Nucleus accumbens (tissue), 56 donors: ENCODE measurements at regions not wholly inside any gene's neighbourhood (a gene's known extent, or its start where the extent isn't known, plus 50 kb on each side); places are given as distances from the start of the nearest gene placed in this dataset.

Experiments
- DNase-seq, 56 donors: peaks; one replicate each; lab custom pipeline; 2025; lab: John Stamatoyannopoulos, UW

GRCh38 chr2:117485588-117485987 is 328.9 kb upstream of the DDX18 start:
- DNase-seq, result no peak

- no peak for DNase-seq
These were observed 328.4 kb upstream of the DDX18 start for GRCh38 chr2:117486081-117486480.

GRCh38 chr2:117492209-117492851 is 322.2 kb upstream of the DDX18 start:
- DNase-seq, result no peak

DNA sequence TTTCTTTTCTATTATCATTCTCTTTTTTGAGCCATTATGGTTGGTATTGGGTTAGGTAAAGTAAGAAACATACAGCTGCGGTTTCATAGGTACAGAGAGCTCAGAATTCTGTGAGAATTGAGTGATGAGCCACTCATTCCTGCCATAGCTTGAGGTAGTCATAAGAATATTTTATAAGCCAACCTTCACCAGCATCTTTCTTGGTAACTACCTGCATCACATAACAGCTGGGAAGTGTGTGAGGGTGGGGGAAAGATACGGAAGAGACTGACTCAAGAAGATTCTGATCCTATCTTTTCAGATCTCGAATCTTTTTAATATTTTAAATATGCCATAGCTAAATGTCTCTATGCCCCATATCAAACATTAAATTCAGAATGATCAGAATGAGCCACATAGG is 313.8 kb upstream of the DDX18 start:
- no peak for DNase-seq

DNA sequence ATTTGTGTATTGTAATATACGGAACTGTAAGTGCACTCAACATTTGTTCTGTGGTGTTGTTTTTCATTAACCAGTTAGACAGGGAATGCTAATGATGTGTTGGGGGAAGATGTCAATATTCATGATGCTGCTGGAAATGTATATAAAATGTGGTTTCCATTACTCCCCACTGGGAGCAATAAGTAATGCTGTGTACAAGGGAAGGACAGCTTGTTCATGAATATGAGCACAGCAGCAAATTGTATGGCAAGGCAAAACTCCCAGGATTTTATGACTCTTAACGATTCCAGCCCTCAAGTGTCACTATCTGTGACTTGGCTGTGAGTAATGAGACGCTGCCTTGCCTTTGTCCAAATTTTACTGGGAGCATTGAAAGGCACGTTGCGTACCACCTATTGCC is 312.4 kb upstream of the DDX18 start:
- no peak for DNase-seq

GRCh38 chr2:117512307-117512706 is 302.2 kb upstream of the DDX18 start:
- DNase-seq, result no peak

DNA sequence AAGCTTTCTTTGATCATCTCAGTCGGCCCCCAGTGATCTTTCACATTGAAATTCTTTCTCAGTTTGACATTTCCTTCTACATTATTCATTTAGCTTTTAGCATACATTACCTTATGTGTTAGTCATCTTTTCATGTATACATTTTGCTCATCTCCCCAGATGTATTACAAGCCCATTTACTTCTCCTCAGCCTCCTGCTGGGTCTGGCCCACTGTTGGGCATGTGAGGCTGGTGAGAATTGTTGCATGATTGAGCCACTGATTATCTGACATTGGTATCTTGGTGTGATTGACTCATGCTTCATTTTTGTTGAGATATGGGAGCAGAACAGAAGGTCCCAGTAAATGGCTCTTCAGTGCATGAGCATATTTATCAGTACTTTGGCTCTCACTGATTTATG is 300.1 kb upstream of the DDX18 start:
- DNase-seq, result no peak

DNA sequence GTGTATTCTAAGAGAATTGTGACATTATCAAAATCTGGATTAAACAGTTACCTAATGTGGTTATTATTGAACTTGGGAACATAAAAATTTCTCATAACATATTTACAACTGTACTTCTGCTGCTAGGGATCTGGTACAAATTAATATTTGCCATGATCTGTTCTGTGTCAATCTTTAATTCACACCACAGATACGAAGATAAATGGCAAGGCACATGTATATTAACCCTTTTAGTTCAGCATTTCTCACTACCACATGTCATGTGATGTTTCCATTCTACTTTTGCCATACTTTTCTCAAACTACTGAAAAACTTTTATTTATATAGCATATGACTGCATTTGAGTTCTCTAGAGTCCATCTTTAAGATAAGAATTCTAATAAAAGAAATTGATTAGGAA is 295.3 kb upstream of the DDX18 start:
- no peak for DNase-seq

- DNase-seq, result no peak
These were observed 294.8 kb upstream of the DDX18 start for GRCh38 chr2:117519721-117520120.

- DNase-seq, result peak in 2 of 56 donors; percentile 2 to 5
These were observed 291.2 kb upstream of the DDX18 start for GRCh38 chr2:117523267-117523666.

- no peak for DNase-seq
These were observed 290.7 kb upstream of the DDX18 start for GRCh38 chr2:117523711-117524238.

DNA sequence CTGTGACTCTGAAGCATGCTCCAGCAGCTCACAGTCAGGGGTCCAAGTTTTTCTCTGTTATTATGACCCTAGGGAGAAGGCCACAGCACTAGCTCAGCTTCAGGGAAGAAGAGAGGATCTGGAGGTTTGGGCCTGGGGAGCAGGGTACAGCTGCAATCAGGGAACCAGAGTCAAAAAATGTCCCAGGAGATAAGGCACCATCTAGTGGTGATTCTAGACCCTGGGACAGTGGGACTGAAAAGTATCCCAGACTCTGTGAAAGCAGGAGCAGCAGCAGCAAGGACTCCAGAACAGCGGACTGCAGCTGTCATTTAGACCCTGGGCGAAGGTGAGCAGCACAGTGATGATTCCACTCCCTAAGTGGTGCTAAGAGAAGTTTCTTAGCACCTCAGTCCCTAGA is 278.4 kb upstream of the DDX18 start:
- DNase-seq, result no peak

- no peak for DNase-seq
These were observed 277.5 kb upstream of the DDX18 start for GRCh38 chr2:117537032-117537431.

GRCh38 chr2:117551858-117552257 is 262.6 kb upstream of the DDX18 start:
- DNase-seq, result no peak

DNA sequence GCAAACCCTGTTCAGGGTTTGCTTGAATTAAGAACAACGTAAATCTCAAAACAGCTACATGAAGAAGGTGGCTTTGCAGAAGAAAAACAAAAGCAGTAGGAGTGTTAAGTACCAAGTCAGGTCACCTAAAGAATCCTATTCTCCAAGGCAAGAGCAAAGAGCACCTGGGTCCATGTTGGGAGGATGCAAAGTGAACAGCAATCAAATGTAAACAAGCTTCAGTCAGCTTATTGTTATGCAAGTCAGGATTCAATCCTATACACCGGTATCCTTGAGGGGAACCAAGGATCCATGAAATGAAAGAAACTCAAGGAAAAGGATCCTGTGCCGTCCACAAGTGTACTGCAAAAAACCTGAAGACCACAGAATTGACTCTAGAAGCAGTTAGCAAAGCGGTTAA is 261.0 kb upstream of the DDX18 start:
- DNase-seq, result no peak

DNA sequence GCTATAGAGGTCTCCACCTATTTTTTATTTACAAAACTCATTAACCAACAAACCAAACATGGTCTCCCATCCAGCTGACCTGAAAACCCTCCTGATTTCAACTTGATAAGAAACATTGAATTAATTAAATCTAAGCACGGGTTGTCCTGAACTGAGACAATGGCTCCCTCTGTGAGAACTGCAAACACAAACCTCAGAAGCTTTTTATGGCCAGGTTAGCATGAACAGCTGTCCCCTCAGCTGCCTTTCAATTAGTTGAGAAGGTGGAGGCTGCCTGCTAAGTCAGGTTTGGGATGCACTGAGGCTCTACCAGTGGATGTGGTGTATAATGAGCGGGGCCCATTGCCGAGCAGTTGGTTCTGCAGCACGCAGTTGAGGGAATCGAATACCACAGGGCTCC is 258.5 kb upstream of the DDX18 start:
- DNase-seq, result no peak

- no peak for DNase-seq
These were observed 256.9 kb upstream of the DDX18 start for GRCh38 chr2:117557626-117558025.

- no peak for DNase-seq
These were observed 251.8 kb upstream of the DDX18 start for GRCh38 chr2:117562654-117563053.

- DNase-seq, result no peak
These were observed 242.7 kb upstream of the DDX18 start for GRCh38 chr2:117571590-117572349.

- no peak for DNase-seq
These were observed 227.2 kb upstream of the DDX18 start for GRCh38 chr2:117587310-117587709.

DNA sequence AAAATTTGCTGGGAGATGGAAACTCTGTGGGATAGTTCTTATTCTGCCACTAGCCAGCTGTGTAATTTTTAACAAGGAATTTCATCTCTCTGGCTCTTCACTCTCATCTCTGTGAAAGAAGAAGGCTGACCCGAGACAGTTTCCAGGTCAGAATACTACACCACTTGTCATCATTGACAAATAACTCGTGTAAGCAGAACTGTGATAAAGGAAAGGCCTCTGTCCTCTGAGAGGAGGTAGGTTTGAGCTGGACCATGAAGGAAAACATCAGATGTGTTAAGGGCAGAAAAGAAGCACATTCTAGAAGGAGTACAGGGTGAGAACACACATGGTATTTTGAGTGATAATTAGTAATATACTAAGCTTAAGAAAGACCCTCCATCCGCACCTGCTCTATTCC is 211.4 kb upstream of the DDX18 start:
- DNase-seq, result no peak

GRCh38 chr2:117603567-117603966 is 210.9 kb upstream of the DDX18 start:
- peak in 1 of 56 donors; percentile 4 for DNase-seq
